Adipocyte (in vitro differentiated cells): ENCODE measurements at regions not wholly inside any gene's neighbourhood (a gene's known extent, or its start where the extent isn't known, plus 50 kb on each side); places are given as distances from the start of the nearest gene placed in this dataset.

Source experiments
- DNase-seq: peaks from one replicate; pipeline ENCODE4 v3.0.0-alpha.2; 2015; ENCODE audit warnings: low read depth
- H3K27me3 ChIP-seq: replicated peaks from 2 replicates; pipeline ENCODE4 v1.7.0; 2013; ENCODE audit warnings: mild to moderate bottlenecking, low read length, moderate library complexity; ENCODE audit not compliant: control insufficient read depth, insufficient read depth
- H3K36me3 ChIP-seq: 2 replicates; pipeline ENCODE4 v1.7.0; 2013; ENCODE audit warnings: low read length, mild to moderate bottlenecking, moderate library complexity; ENCODE audit not compliant: control insufficient read depth, insufficient read depth, severe bottlenecking
- H3K4me1 ChIP-seq: 2 replicates; pipeline ENCODE4 v1.7.0; 2013; ENCODE audit warnings: mild to moderate bottlenecking, low read length, moderate library complexity; ENCODE audit not compliant: control insufficient read depth, insufficient read depth
- H3K4me3 ChIP-seq: 2 replicates; pipeline ENCODE4 v1.7.0; 2013; ENCODE audit warnings: mild to moderate bottlenecking, low read length, moderate library complexity
- H3K9ac ChIP-seq: 2 replicates; pipeline ENCODE4 v1.7.0; 2013; ENCODE audit warnings: mild to moderate bottlenecking, low read length, moderate library complexity
- H3K9me3 ChIP-seq: 2 replicates; pipeline ENCODE4 v1.7.0; 2013; ENCODE audit warnings: mild to moderate bottlenecking, low read length, moderate library complexity; ENCODE audit not compliant: control insufficient read depth

DNA sequence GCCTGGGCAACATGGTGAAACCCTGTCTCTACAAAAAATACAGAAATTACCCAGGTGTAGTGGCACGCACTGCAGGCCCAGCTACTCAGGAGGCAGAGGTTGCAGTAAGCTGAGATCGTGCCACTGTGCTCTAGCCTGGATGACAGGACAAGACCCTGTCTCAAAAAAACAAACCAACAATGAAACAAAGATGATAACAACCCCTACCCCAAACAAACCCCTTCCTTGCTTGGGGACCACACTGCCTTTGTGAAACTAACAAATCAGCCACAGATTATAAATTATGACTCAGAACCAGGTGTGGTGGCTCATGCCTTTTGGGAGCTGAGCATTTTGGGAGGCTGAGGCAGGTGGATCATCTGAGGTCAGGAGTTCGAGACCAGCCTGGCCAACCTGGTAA lies 75.3 kb upstream of the RPH3AL start:
- no peak overlapping the region for H3K4me3 ChIP-seq
- no peak overlapping the region for H3K9ac ChIP-seq
- H3K9me3 ChIP-seq: peaks cover 10% of the 10 kb centered on the region
- no peaks in the 10 kb centered on the region for H3K27me3 ChIP-seq
- H3K36me3 ChIP-seq: no peaks in the 10 kb centered on the region
- no peaks in the 10 kb centered on the region for H3K4me1 ChIP-seq
- no peak for DNase-seq

DNA sequence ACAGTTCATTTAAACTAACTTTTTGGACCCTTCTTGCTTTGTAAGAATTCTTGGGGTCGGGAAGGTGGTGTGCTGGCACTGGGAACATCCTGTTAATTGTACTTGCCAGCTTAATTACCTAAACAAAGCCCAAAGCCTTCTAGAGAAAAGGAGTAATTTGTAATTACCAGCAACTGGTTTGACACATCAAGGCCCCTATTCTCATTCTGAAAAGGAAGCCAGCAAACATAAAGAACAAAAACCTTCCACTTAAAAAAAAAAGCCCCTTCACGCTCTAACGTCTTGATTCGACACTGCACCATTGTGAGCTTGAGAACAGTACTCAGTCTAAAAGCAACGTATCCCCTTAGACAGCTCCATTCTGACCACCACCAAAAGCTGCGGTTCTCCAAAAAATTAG lies 74.7 kb upstream of the RPH3AL start:
- Histone ChIP-seq H3K9ac (no peak overlapping the region), H3K27me3 (peaks cover 4% of the 10 kb centered on the region), H3K4me3 (no peak overlapping the region), H3K36me3 (no peaks in the 10 kb centered on the region), H3K4me1 (no peaks in the 10 kb centered on the region), H3K9me3 (peaks cover 10% of the 10 kb centered on the region)
- no peak for DNase-seq

GRCh38 chr17:422196-422930 lies 69.8 kb upstream of the RPH3AL start:
- no peak for DNase-seq
- H3K4me1 ChIP-seq: no peaks in the 10 kb centered on the region
- peaks cover 4% of the 10 kb centered on the region for H3K27me3 ChIP-seq
- no peak overlapping the region for H3K4me3 ChIP-seq
- no peaks in the 10 kb centered on the region for H3K36me3 ChIP-seq
- no peak overlapping the region for H3K9ac ChIP-seq
- H3K9me3 ChIP-seq: no peaks in the 10 kb centered on the region

DNA sequence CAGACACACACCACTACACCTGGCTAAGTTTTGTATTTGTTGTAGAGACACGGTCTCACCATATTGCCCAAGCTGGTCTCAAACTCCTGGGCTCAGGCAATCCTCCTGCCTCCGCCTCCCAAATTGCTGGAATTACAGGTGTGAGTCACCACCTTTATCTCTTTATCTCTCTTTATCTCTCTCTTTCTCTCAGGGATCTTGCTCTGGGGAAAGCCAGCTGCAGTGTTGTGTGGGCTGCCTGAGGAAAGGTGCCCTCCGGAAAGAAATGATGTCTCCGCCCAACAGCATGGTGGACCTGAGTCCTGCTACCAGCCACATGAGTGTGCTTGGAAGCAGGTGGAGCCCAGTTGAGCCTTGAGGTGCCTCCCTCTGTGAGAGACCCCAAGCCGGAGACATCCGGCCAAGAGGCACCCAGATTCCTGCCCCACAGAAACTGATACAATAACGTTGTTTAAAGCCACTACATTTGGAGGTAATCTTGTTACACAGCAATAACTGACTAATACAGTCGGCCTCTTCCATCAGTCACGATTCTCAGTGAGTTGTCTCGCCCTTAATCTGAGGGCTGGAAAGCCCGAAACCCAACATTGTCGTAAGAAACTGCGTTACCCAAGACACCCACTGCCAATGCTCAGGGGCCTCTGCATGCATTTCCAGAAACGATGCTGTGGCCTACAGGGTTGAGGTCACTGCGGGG lies 68.0 kb upstream of the RPH3AL start:
- no peak for DNase-seq
- no peak overlapping the region for H3K4me3 ChIP-seq
- H3K27me3 ChIP-seq: peaks cover 4% of the 10 kb centered on the region
- no peak overlapping the region for H3K9ac ChIP-seq
- no peaks in the 10 kb centered on the region for H3K9me3 ChIP-seq
- H3K4me1 ChIP-seq: no peaks in the 10 kb centered on the region
- no peaks in the 10 kb centered on the region for H3K36me3 ChIP-seq

GRCh38 chr17:419073-419735 lies 66.6 kb upstream of the RPH3AL start:
- H3K36me3 ChIP-seq: peaks cover 2% of the 10 kb centered on the region
- DNase-seq: no peak
- H3K9ac ChIP-seq: no peak overlapping the region
- H3K4me1 ChIP-seq: no peaks in the 10 kb centered on the region
- no peaks in the 10 kb centered on the region for H3K9me3 ChIP-seq
- H3K4me3 ChIP-seq: no peak overlapping the region
- H3K27me3 ChIP-seq: peaks cover 4% of the 10 kb centered on the region

DNA sequence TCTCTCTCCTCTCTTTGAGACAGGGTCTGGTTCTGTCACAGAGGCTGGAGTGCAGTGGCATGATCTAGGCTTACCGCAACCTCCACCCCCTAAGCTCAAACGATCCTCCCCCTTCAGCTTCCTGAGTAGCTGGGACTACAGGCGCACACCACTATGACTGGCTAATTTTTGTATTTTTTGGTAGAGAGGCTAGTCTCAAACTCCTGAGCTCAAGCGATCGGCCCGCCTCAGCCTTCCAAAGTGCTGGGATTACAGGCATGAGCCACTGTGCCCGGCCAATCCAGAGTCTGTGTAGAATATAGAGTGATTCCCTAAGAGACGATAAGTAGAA lies 65.8 kb upstream of the RPH3AL start:
- no peak overlapping the region for H3K9ac ChIP-seq
- no peaks in the 10 kb centered on the region for H3K9me3 ChIP-seq
- H3K27me3 ChIP-seq: peaks cover 4% of the 10 kb centered on the region
- no peak overlapping the region for H3K4me3 ChIP-seq
- peaks cover 6% of the 10 kb centered on the region for H3K36me3 ChIP-seq
- no peaks in the 10 kb centered on the region for H3K4me1 ChIP-seq
- DNase-seq: no peak

GRCh38 chr17:417691-418420 lies 65.2 kb upstream of the RPH3AL start:
- H3K4me1 ChIP-seq: no peaks in the 10 kb centered on the region
- no peaks in the 10 kb centered on the region for H3K9me3 ChIP-seq
- H3K27me3 ChIP-seq: peaks cover 4% of the 10 kb centered on the region
- H3K4me3 ChIP-seq: no peak overlapping the region
- H3K36me3 ChIP-seq: peaks cover 6% of the 10 kb centered on the region
- no peak overlapping the region for H3K9ac ChIP-seq
- no peak for DNase-seq

DNA sequence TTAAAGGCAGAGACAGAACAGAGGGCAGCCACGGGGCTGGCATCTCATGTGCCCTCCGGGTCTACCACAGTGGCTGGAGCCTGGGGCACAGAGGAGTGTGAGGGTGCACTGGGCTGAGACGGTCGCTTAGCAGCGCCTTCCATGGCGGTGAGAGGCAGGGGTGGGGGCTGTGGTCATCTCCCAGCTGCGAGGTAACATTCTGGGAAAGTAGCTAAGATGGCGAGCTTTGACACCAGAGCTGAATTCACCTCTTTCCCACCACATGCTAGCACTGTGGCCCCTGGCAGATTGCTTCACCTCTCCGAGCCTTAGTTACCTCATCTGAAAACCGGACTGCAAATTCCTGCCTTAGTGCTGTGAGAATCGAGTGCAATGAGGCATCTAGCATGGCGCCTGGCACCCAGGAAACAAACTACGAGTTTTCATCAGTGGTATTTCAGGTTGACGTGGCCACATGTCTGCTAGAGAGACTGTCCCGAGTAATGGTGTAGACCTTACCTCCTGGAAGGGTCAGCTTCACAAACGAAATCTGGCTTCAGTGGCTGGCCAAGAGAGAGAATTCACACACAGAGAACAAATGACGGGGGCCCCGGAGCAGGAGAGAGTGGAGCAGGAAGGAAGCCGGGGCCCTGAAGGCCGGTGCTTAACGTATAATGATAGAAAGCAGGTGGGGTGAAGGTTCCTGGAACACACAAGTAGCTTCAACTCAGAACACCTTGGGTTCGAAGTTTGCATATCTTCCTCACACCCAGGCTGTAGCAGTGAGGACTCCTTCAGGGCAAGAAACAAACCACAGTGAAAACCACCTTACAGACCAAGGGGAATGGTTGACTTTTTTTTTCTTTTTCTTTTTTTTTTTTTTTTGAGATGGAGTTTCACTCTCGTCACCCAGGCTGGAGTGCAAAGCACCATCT lies 63.9 kb upstream of the RPH3AL start:
- H3K4me1 ChIP-seq: peaks cover 10% of the 10 kb centered on the region
- no peaks in the 10 kb centered on the region for H3K9me3 ChIP-seq
- no peak overlapping the region for H3K9ac ChIP-seq
- H3K36me3 ChIP-seq: peaks cover 6% of the 10 kb centered on the region
- H3K27me3 ChIP-seq: no peaks in the 10 kb centered on the region
- DNase-seq: no peak
- H3K4me3 ChIP-seq: no peak overlapping the region

DNA sequence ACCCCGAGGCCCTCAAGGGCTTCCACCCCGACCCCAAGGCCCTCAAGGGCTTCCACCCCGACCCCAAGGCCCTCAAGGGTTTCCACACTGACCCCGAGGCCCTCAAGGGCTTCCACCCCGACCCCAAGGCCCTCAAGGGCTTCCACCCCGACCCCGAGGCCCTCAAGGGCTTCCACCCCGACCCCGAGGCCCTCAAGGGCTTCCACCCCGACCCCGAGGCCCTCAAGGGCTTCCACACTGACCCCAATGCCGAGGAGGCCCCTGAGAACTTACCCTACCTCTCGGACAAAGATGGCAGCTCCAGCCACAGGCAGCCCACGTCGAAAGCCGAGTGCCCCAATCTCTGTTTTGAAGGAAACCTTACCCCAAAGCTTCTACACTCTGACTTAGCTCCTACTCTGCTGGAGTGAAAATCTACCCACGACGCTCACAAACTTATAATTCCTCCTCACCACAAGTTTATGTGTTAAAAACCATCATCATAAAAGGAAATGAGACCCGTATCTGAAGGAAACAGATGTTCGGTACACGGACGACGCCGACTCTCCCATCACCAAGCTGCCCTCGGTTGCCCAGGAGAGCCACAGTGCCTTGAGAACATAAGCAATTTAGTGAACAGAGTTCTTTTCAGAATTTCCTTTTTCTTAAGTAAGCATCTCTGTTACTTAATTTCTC lies 61.2 kb upstream of the RPH3AL start:
- Histone ChIP-seq H3K9me3 (no peaks in the 10 kb centered on the region), H3K4me1 (peaks cover 24% of the 10 kb centered on the region), H3K27me3 (no peaks in the 10 kb centered on the region), H3K4me3 (no peak overlapping the region), H3K9ac (no peak overlapping the region), H3K36me3 (peaks cover 6% of the 10 kb centered on the region)
- DNase-seq: no peak

GRCh38 chr17:413016-413350 lies 60.4 kb upstream of the RPH3AL start:
- Histone ChIP-seq H3K4me3 (no peak overlapping the region), H3K9ac (peak overlapping the region; percentile 61), H3K27me3 (no peaks in the 10 kb centered on the region), H3K9me3 (no peaks in the 10 kb centered on the region), H3K4me1 (peaks cover 24% of the 10 kb centered on the region), H3K36me3 (peaks cover 6% of the 10 kb centered on the region)
- no peak for DNase-seq
